ENCODE measurements at regions not wholly inside any gene's neighbourhood (a gene's known extent, or its start where the extent isn't known, plus 50 kb on each side); places are given as distances from the start of the nearest gene placed in this dataset.

GRCh38 chr21:17729455-17729854 lies 89.7 kb downstream of the C21orf91 start:
- TF ChIP-seq POLR2AphosphoS5 (IDR thresholded peaks at IDR 0.05) (no peak), CTCF (IDR thresholded peaks at IDR 0.05 in 8 of 11, conservative IDR thresholded peaks at IDR 0.05 in 3 of 11) (no peak)

Data from spleen (tissue), 7 donors.